Parathyroid adenoma (tissue), 2 donors: ENCODE measurements at regions not wholly inside any gene's neighbourhood (a gene's known extent, or its start where the extent isn't known, plus 50 kb on each side); places are given as distances from the start of the nearest gene placed in this dataset.

Experiments used
- H2AFZ ChIP-seq: fragments of 300-600 bp; sonication (generic); one replicate; pipeline ENCODE4 v1.7.0; 2017; ENCODE audit warnings: antibody characterized with exemption, mild to moderate bottlenecking
- H3K27ac ChIP-seq: fragments of 300-600 bp; sonication (generic); one replicate; pipeline ENCODE4 v1.7.0; 2017
- H3K27me3 ChIP-seq: fragments of 300-600 bp; sonication (generic); one replicate; pipeline ENCODE4 v1.7.0; 2017; ENCODE audit warnings: low read length; ENCODE audit not compliant: control insufficient read depth, insufficient read depth
- H3K36me3 ChIP-seq: fragments of 300-600 bp; sonication (generic); one replicate; pipeline ENCODE4 v1.7.0; 2017; ENCODE audit warnings: low read length; ENCODE audit not compliant: control insufficient read depth, insufficient read depth
- H3K4me1 ChIP-seq: fragments of 300-600 bp; sonication (generic); one replicate; pipeline ENCODE4 v1.7.0; 2017; ENCODE audit warnings: control low read depth
- H3K4me2 ChIP-seq: fragments of 300-600 bp; sonication (generic); one replicate; pipeline ENCODE4 v1.7.0; 2017; ENCODE audit warnings: low read length
- H3K4me3 ChIP-seq: fragments of 300-600 bp; sonication (generic); one replicate; pipeline ENCODE4 v1.7.0; 2017; ENCODE audit warnings: low read depth, low read length
- H3K79me2 ChIP-seq: fragments of 300-600 bp; sonication (generic); one replicate; pipeline ENCODE4 v1.7.0; 2017; ENCODE audit warnings: control low read depth
- H3K9ac ChIP-seq: fragments of 300-600 bp; sonication (generic); one replicate; pipeline ENCODE4 v1.7.0; 2017; ENCODE audit warnings: mild to moderate bottlenecking
- H3K9me3 ChIP-seq: fragments of 300-600 bp; sonication (generic); one replicate; pipeline ENCODE4 v1.7.0; 2017; ENCODE audit warnings: low read length; ENCODE audit not compliant: control insufficient read depth
- CTCF ChIP-seq: fragments of 300-600 bp; sonication (generic); IDR thresholded peaks from one replicate; pipeline ENCODE4 v1.7.0; 2017; ENCODE audit warnings: antibody characterized with exemption, mild to moderate bottlenecking
- donor health status: primary hyperparathyroidism.

- H3K9me3 ChIP-seq, result no peaks in the 10 kb centered on the region
- no peaks in the 10 kb centered on the region for H3K27me3 ChIP-seq
- no peak overlapping the region for H3K9ac ChIP-seq
- no peaks in the 10 kb centered on the region for H3K79me2 ChIP-seq
- no peak overlapping the region for H3K4me3 ChIP-seq
- H2AFZ ChIP-seq, result no peak overlapping the region
- H3K36me3 ChIP-seq, result no peaks in the 10 kb centered on the region
- no peak overlapping the region for H3K27ac ChIP-seq
- H3K4me2 ChIP-seq, result no peak overlapping the region
- no peaks in the 10 kb centered on the region for H3K4me1 ChIP-seq
- TF ChIP-seq CTCF, result no peak
Observed at GRCh38 chr3:140758791-140759444, 81.1 kb downstream of the TRIM42 start.

GRCh38 chr3:140760324-140761075, 82.6 kb downstream of the TRIM42 start:
- H3K4me1 ChIP-seq, result no peaks in the 10 kb centered on the region
- H3K27me3 ChIP-seq, result no peaks in the 10 kb centered on the region
- no peak overlapping the region for H3K27ac ChIP-seq
- H3K4me3 ChIP-seq, result no peak overlapping the region
- H3K4me2 ChIP-seq, result no peak overlapping the region
- no peaks in the 10 kb centered on the region for H3K79me2 ChIP-seq
- H3K36me3 ChIP-seq, result no peaks in the 10 kb centered on the region
- no peak overlapping the region for H2AFZ ChIP-seq
- H3K9ac ChIP-seq, result no peak overlapping the region
- TF ChIP-seq CTCF, result no peak
- no peaks in the 10 kb centered on the region for H3K9me3 ChIP-seq

GRCh38 chr3:140761076-140761639, 83.3 kb downstream of the TRIM42 start:
- no peaks in the 10 kb centered on the region for H3K9me3 ChIP-seq
- TF ChIP-seq CTCF, result no peak
- no peaks in the 10 kb centered on the region for H3K79me2 ChIP-seq
- H2AFZ ChIP-seq, result no peak overlapping the region
- H3K4me1 ChIP-seq, result no peaks in the 10 kb centered on the region
- no peak overlapping the region for H3K4me3 ChIP-seq
- no peak overlapping the region for H3K27ac ChIP-seq
- no peaks in the 10 kb centered on the region for H3K27me3 ChIP-seq
- no peaks in the 10 kb centered on the region for H3K36me3 ChIP-seq
- H3K4me2 ChIP-seq, result no peak overlapping the region
- H3K9ac ChIP-seq, result no peak overlapping the region

GRCh38 chr3:140762746-140763145, 84.9 kb downstream of the TRIM42 start:
- Histone ChIP-seq H3K9ac (no peak overlapping the region), H3K4me2 (no peak overlapping the region), H2AFZ (no peak overlapping the region), H3K4me1 (no peaks in the 10 kb centered on the region), H3K9me3 (no peaks in the 10 kb centered on the region), H3K4me3 (no peak overlapping the region), H3K27me3 (no peaks in the 10 kb centered on the region), H3K36me3 (no peaks in the 10 kb centered on the region), H3K27ac (no peak overlapping the region), H3K79me2 (no peaks in the 10 kb centered on the region)
- TF ChIP-seq CTCF, result no peak
